Ascending aorta (tissue), 2 donors: ENCODE measurements at regions not wholly inside any gene's neighbourhood (a gene's known extent, or its start where the extent isn't known, plus 50 kb on each side); places are given as distances from the start of the nearest gene placed in this dataset.

Experiments
- DNase-seq, 2 donors: peaks; one replicate each; pipeline ENCODE4 v3.0.0-alpha.2; 2019; ENCODE audit warnings: low spot score in 2 of 2
- H3K27ac ChIP-seq, 2 donors: fragments of 200-600 bp; sonication (generic); one replicate each; pipeline ENCODE4 v1.5.1; 2016 to 2017; ENCODE audit warnings: mild to moderate bottlenecking in 1 of 2
- H3K27me3 ChIP-seq: fragments of 200-600 bp; sonication (generic); one replicate; pipeline ENCODE4 v1.5.1; 2017
- H3K36me3 ChIP-seq, 2 donors: fragments of 200-600 bp; sonication (generic); one replicate each; pipeline ENCODE4 v1.5.1; 2016
- H3K4me1 ChIP-seq, 2 donors: fragments of 200-600 bp; sonication (generic); one replicate each; pipeline ENCODE4 v1.5.1; 2016 to 2017; ENCODE audit warnings: mild to moderate bottlenecking in 1 of 2
- H3K4me3 ChIP-seq, 2 donors: fragments of 200-600 bp; sonication (generic); one replicate each; pipeline ENCODE4 v1.5.1; 2016 to 2017; ENCODE audit warnings: mild to moderate bottlenecking in 1 of 2
- H3K9me3 ChIP-seq, 2 donors: fragments of 200-600 bp; sonication (generic); one replicate each; pipeline ENCODE4 v1.5.1; 2016
- intact Hi-C: fragments of 100-400 bp; cut with DNase I; formaldehyde crosslinking; loops from one replicate; pipeline ENCODE4 v1.15.1; 2023
- TF ChIP-seq, protein P1 (sequence below), 3 experiments: fragments of 200-600 bp in 2 of 3; fragments of 450-650 bp in 1 of 3; sonication (generic) in 2 of 3; IDR thresholded peaks; one replicate each; pipeline ENCODE4 v1.5.1; 2016 to 2019; ENCODE audit warnings: antibody characterized with exemption in 3 of 3, mild to moderate bottlenecking in 1 of 3, moderate library complexity in 1 of 3

DNA sequence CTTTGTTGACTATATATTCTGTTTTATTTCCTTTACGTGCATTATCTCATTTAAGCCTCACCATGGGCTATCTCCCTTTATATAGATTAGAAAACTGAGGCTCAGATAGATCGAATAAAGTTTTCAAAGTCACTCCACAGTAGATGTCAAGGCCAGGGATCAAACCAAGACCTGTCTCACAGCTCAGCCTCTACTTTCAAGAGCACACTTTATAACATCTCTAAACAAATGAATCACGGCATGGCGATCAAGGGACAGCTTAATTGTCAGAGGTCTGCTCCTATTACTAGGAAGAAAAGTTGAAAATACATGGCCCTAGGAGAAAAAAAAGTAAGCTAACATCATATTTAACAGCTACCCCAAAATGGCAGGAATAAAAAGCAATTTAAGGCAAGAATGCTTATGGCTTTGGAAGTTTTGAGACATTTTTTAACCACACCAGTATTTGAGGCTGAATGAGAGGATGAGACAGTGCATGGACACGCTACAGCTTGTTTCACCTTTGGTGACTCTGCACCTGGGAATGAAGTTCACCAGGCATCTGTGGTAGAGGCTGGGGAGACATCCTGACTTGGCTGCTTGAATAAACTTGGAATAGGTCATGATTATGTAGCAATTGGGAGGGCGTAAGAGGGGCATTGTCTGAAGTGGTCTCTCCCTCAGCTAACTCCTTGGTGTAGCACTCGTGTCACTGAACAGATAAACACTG lies 486.8 kb upstream of the WWC1 start:
- no peaks in the 10 kb centered on the region for H3K36me3 ChIP-seq
- no peak overlapping the region for H3K4me3 ChIP-seq
- H3K4me1 ChIP-seq: no peaks in the 10 kb centered on the region
- H3K9me3 ChIP-seq: no peaks in the 10 kb centered on the region
- H3K27ac ChIP-seq: no peak overlapping the region
- intact Hi-C loops: no loop called here
- TF ChIP-seq, protein P1, sequence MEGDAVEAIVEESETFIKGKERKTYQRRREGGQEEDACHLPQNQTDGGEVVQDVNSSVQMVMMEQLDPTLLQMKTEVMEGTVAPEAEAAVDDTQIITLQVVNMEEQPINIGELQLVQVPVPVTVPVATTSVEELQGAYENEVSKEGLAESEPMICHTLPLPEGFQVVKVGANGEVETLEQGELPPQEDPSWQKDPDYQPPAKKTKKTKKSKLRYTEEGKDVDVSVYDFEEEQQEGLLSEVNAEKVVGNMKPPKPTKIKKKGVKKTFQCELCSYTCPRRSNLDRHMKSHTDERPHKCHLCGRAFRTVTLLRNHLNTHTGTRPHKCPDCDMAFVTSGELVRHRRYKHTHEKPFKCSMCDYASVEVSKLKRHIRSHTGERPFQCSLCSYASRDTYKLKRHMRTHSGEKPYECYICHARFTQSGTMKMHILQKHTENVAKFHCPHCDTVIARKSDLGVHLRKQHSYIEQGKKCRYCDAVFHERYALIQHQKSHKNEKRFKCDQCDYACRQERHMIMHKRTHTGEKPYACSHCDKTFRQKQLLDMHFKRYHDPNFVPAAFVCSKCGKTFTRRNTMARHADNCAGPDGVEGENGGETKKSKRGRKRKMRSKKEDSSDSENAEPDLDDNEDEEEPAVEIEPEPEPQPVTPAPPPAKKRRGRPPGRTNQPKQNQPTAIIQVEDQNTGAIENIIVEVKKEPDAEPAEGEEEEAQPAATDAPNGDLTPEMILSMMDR (IDR thresholded peaks at IDR 0.05): no peak
- DNase-seq: no peak
- no peaks in the 10 kb centered on the region for H3K27me3 ChIP-seq

DNA sequence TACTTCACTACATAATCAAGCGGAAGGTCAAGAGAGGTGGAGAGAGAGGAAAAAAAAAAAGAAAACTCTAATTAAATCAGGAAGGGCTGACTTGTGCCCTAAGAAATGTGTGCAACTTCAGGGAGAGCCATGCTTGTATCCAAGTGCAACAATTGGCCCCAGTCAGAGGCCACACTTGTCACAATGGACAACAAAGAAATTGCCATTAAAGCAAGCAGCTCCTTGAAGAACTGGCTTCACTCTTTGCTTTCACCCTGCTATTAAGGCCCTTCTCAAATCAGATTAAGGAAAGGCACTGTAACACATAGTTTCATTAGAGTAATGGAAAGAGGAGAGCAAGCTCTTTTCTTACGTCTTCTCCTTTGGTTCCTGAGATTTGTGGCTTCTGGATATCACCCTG lies 480.9 kb upstream of the WWC1 start:
- Histone ChIP-seq H3K36me3 (no peaks in the 10 kb centered on the region), H3K27ac (no peak overlapping the region), H3K9me3 (no peaks in the 10 kb centered on the region), H3K4me3 (no peak overlapping the region), H3K4me1 (no peaks in the 10 kb centered on the region), H3K27me3 (no peaks in the 10 kb centered on the region)
- intact Hi-C loops: no loop called here
- DNase-seq: no peak
- TF ChIP-seq, protein P1 (IDR thresholded peaks at IDR 0.05): no peak

DNA sequence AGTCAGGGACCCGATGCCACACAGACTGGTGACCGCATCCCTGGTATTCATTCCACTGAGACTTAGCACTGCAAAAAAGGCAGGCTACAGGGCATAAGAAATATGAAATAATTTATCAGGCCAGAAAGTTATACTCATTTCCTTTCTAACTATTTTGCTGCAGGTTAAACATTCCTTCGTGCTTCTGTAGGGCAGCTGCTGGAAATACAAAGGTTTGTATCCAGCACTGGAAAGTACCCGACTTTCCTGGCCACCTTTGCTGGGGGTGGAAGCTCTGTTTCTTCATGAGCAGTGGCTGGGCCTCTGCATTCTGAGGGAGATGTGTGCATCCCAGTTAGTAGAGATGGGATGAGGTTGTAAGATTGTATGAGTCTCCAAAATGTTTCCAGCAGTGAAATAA lies 478.6 kb upstream of the WWC1 start:
- intact Hi-C loops: no loop called here
- Histone ChIP-seq H3K36me3 (no peaks in the 10 kb centered on the region), H3K27ac (no peak overlapping the region), H3K9me3 (no peaks in the 10 kb centered on the region), H3K27me3 (no peaks in the 10 kb centered on the region), H3K4me1 (no peaks in the 10 kb centered on the region), H3K4me3 (no peak overlapping the region)
- TF ChIP-seq, protein P1 (IDR thresholded peaks at IDR 0.05): no peak
- no peak for DNase-seq

DNA sequence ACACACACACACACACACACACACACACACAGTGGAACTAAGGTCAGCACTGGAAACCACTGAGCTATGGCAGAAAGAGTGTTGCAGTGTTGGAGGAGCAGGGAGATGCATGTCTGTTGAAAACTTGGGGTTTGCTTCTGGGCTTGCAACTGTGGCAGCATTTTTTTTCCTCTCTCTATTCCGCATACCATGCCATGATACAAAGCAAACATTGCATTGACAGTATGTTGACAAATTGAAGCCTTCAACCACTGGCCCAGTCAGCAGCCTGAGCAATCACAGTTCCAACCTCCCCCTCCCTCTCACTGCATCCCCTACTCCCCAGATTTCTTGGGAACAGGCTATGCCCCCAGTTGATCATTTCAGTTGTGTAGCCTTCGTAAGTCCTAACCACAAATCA lies 478.1 kb upstream of the WWC1 start:
- no peaks in the 10 kb centered on the region for H3K27me3 ChIP-seq
- no peaks in the 10 kb centered on the region for H3K36me3 ChIP-seq
- H3K27ac ChIP-seq: no peak overlapping the region
- no peak for DNase-seq
- TF ChIP-seq, protein P1 (IDR thresholded peaks at IDR 0.05): no peak
- H3K9me3 ChIP-seq: no peaks in the 10 kb centered on the region
- H3K4me3 ChIP-seq: no peak overlapping the region
- intact Hi-C loops: no loop called here
- no peaks in the 10 kb centered on the region for H3K4me1 ChIP-seq

DNA sequence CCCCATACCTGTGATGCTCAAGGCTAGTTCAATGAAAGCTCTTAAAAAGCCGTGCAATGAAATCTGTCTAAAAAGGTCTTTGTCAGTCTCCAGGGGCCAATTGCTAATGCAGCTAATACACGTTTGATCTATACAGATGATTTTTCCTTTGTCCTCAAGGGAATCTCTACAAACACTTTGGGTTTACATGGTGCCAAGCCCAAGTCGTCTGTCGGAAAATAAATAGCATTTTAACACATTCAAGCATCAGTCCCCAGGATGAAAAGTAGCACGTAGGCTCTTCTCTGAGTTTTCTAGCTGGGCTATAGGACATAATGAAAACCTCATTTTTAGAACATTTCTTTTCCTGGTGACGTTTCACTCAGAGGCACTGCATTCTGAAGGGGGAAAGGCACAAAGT lies 477.4 kb upstream of the WWC1 start:
- no peaks in the 10 kb centered on the region for H3K27me3 ChIP-seq

More for the DNA sequence above, 477.4 kb upstream of the WWC1 start:
- intact Hi-C loops: no loop called here
- Histone ChIP-seq H3K36me3 (no peaks in the 10 kb centered on the region), H3K4me3 (no peak overlapping the region), H3K27ac (no peak overlapping the region), H3K9me3 (no peaks in the 10 kb centered on the region), H3K4me1 (no peaks in the 10 kb centered on the region)
- DNase-seq: no peak
- TF ChIP-seq, protein P1 (IDR thresholded peaks at IDR 0.05): no peak
